ENCODE measurements at regions not wholly inside any gene's neighbourhood (a gene's known extent, or its start where the extent isn't known, plus 50 kb on each side); places are given as distances from the start of the nearest gene placed in this dataset.

GRCh38 chrX:16465081-16465876 is 184.7 kb upstream of the S100G start:
- H3K9me3 ChIP-seq (ENCODE audit: control insufficient read depth, low read depth, low read length) = no peaks in the 10 kb centered on the region
- no peak for DNase-seq
- no peak overlapping the region for H3K27ac ChIP-seq (ENCODE audit: low read length)
- no peaks in the 10 kb centered on the region for H3K36me3 ChIP-seq (ENCODE audit: control insufficient read depth, insufficient read depth, low read length)
- WGBS (ENCODE audit: insufficient coverage, low lambda C conversion rate) = no CpG with 5 or more reads among the region's 5 CpGs
- H3K27me3 ChIP-seq (ENCODE audit: control insufficient read depth, insufficient read depth, low read length) = no peaks in the 10 kb centered on the region
- H3K4me3 ChIP-seq (ENCODE audit: low read length) = no peak overlapping the region
- no peaks in the 10 kb centered on the region for H3K4me1 ChIP-seq (ENCODE audit: control insufficient read depth, insufficient read depth, low read length)

DNA sequence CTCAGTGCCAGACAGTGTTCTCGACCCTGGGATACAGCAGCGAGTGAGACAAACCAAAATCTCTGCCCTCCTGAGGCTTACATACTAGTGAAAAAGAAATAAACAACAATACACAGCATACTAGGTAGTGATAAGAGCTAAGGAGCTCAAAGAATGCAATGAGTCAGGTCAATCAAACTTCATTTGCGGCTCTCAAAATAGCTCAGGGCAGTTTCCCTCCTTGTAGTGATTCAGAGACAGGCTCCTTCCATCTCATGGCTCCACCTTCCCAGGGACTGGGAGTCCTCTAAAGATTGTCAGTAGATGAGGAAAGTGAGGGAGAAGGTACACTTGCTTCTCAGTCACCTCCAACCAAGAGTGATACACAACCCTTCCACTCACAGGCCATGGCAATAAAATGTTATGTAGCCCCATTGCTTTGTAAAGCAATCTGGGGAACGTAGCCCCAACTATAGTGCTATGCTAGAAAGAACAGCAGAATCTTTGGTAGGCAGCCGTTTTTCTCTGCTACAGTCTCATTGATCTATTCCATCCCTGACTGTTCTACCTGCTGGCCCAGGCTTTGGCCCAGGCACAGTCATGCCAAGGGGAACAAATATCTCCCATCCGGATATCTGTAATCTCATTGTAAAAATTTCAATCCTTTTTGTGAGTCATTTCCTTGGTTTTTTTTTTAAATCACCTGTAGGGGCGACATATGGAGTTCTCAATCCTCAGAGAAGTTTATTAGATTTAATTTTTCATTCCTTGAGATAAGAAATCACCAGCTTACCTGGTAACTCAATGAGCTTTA is 183.1 kb upstream of the S100G start:
- no peak for DNase-seq
- no CpG with 5 or more reads among the region's 7 CpGs for whole genome bisulfite sequencing (ENCODE audit: insufficient coverage, low lambda C conversion rate)
- H3K4me1 ChIP-seq (ENCODE audit: control insufficient read depth, insufficient read depth, low read length) = no peaks in the 10 kb centered on the region
- no peaks in the 10 kb centered on the region for H3K27me3 ChIP-seq (ENCODE audit: control insufficient read depth, insufficient read depth, low read length)
- no peak overlapping the region for H3K4me3 ChIP-seq (ENCODE audit: low read length)
- no peaks in the 10 kb centered on the region for H3K9me3 ChIP-seq (ENCODE audit: control insufficient read depth, low read depth, low read length)
- no peak overlapping the region for H3K27ac ChIP-seq (ENCODE audit: low read length)
- H3K36me3 ChIP-seq (ENCODE audit: control insufficient read depth, insufficient read depth, low read length) = no peaks in the 10 kb centered on the region

DNA sequence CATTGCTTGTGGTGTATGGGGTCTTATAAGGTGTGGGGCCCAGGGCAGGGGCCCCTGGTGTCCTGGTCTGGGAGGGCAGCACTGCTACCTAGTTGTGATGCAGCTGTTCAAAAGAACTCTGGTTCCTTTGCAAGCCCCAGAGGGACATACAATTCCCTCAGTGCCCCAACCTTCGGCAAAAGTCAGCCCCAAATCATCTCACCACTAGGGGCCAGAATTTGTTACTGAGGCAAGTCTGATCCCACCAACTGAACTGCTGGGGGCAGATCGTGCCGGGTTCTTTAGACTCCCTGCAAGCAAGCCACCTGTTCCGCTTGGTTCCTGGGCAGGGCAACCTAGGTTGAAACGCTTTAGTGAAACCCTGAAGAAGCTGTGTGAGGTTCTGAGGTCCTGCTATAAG is 180.1 kb upstream of the S100G start:
- no peaks in the 10 kb centered on the region for H3K4me1 ChIP-seq (ENCODE audit: control insufficient read depth, insufficient read depth, low read length)
- H3K9me3 ChIP-seq (ENCODE audit: control insufficient read depth, low read depth, low read length) = no peaks in the 10 kb centered on the region
- no CpG with 5 or more reads among the region's 5 CpGs for WGBS (ENCODE audit: insufficient coverage, low lambda C conversion rate)
- no peaks in the 10 kb centered on the region for H3K36me3 ChIP-seq (ENCODE audit: control insufficient read depth, insufficient read depth, low read length)
- H3K27ac ChIP-seq (ENCODE audit: low read length) = no peak overlapping the region
- DNase-seq = no peak
- no peak overlapping the region for H3K4me3 ChIP-seq (ENCODE audit: low read length)
- no peaks in the 10 kb centered on the region for H3K27me3 ChIP-seq (ENCODE audit: control insufficient read depth, insufficient read depth, low read length)

DNA sequence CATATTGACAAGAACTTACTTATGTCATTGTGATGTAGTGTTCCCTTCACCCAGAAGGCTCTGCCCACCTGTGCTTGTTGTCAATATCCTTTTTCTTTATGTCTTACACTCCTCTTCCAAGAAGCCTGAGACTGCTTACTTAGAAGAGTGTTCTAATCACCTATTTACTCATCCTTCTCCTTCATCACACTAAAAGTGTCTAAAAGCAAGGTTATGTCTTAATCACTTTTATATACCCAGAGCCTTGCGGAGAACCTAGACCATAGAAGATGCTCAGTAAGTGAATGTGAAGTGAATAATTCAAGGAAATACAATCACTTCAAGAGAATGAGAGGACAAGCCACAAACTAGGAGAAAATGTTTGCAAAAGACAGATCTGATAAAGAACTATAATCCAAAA is 177.6 kb upstream of the S100G start:
- no peak overlapping the region for H3K27ac ChIP-seq (ENCODE audit: low read length)
- no peaks in the 10 kb centered on the region for H3K9me3 ChIP-seq (ENCODE audit: control insufficient read depth, low read depth, low read length)
- WGBS (ENCODE audit: insufficient coverage, low lambda C conversion rate) = no CpG with 5 or more reads among the region's 1 CpG
- no peaks in the 10 kb centered on the region for H3K36me3 ChIP-seq (ENCODE audit: control insufficient read depth, insufficient read depth, low read length)
- no peaks in the 10 kb centered on the region for H3K27me3 ChIP-seq (ENCODE audit: control insufficient read depth, insufficient read depth, low read length)
- no peaks in the 10 kb centered on the region for H3K4me1 ChIP-seq (ENCODE audit: control insufficient read depth, insufficient read depth, low read length)
- no peak for DNase-seq
- H3K4me3 ChIP-seq (ENCODE audit: low read length) = no peak overlapping the region

DNA sequence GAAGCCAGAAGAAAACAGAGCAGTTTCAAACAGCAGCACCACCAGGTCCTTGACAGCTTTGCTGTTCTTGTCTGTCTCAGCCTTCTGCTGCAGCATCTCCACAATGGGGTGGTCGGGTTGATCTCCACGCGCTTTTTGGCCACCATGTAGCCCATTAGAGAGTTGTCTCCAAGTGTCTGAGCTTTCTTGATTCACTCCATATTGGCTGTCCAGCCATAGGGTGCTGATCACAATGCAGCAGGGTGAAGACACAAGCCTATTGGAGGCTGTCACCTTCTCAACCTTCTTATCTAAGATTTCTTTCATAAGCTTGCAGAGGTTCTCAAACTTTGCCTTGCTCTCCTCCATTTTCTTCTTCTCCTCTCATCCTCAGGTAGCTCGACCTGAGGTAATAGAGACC is 175.4 kb upstream of the S100G start:
- Histone ChIP-seq H3K27me3 (ENCODE audit: control insufficient read depth, insufficient read depth, low read length) (no peaks in the 10 kb centered on the region), H3K36me3 (ENCODE audit: control insufficient read depth, insufficient read depth, low read length) (no peaks in the 10 kb centered on the region), H3K27ac (ENCODE audit: low read length) (no peak overlapping the region), H3K4me1 (ENCODE audit: control insufficient read depth, insufficient read depth, low read length) (no peaks in the 10 kb centered on the region), H3K9me3 (ENCODE audit: control insufficient read depth, low read depth, low read length) (no peaks in the 10 kb centered on the region), H3K4me3 (ENCODE audit: low read length) (no peak overlapping the region)
- WGBS (ENCODE audit: insufficient coverage, low lambda C conversion rate) = no CpG with 5 or more reads among the region's 4 CpGs
- no peak for DNase-seq

DNA sequence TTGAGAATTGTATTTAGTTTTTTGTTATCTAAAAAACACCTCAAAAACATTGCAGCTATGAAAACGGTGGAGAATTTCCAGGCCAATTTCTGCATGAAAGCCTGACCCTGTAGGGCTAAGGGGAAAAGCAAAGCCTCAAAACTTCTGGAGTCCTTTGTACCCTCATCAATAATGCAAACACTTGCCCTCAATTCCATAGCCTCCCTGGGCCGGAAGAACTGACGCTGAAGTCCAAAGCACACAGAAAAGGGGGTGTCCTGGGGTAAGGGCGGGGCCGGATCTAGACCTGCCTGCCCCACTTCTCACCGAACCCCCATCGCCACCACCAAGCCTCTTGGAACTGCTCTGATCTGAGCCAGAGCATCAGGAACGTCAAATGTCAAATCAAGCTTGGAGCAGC is 173.9 kb upstream of the S100G start:
- H3K4me3 ChIP-seq (ENCODE audit: low read length) = no peak overlapping the region
- H3K27ac ChIP-seq (ENCODE audit: low read length) = no peak overlapping the region
- WGBS (ENCODE audit: insufficient coverage, low lambda C conversion rate) = no CpG with 5 or more reads among the region's 8 CpGs
- H3K36me3 ChIP-seq (ENCODE audit: control insufficient read depth, insufficient read depth, low read length) = no peaks in the 10 kb centered on the region
- H3K27me3 ChIP-seq (ENCODE audit: control insufficient read depth, insufficient read depth, low read length) = no peaks in the 10 kb centered on the region
- DNase-seq = no peak
- no peaks in the 10 kb centered on the region for H3K4me1 ChIP-seq (ENCODE audit: control insufficient read depth, insufficient read depth, low read length)
- H3K9me3 ChIP-seq (ENCODE audit: control insufficient read depth, low read depth, low read length) = no peaks in the 10 kb centered on the region

GRCh38 chrX:16476692-16477091 is 173.3 kb upstream of the S100G start:
- no peak overlapping the region for H3K4me3 ChIP-seq (ENCODE audit: low read length)
- H3K27ac ChIP-seq (ENCODE audit: low read length) = no peak overlapping the region
- no peaks in the 10 kb centered on the region for H3K9me3 ChIP-seq (ENCODE audit: control insufficient read depth, low read depth, low read length)
- WGBS (ENCODE audit: insufficient coverage, low lambda C conversion rate) = no CpG with 5 or more reads among the region's 2 CpGs
- no peaks in the 10 kb centered on the region for H3K36me3 ChIP-seq (ENCODE audit: control insufficient read depth, insufficient read depth, low read length)
- no peaks in the 10 kb centered on the region for H3K4me1 ChIP-seq (ENCODE audit: control insufficient read depth, insufficient read depth, low read length)
- peak; percentile 13 to 43 for DNase-seq
- H3K27me3 ChIP-seq (ENCODE audit: control insufficient read depth, insufficient read depth, low read length) = no peaks in the 10 kb centered on the region

- H3K4me1 ChIP-seq (ENCODE audit: control insufficient read depth, insufficient read depth, low read length) = no peaks in the 10 kb centered on the region
- H3K27me3 ChIP-seq (ENCODE audit: control insufficient read depth, insufficient read depth, low read length) = no peaks in the 10 kb centered on the region
- H3K4me3 ChIP-seq (ENCODE audit: low read length) = no peak overlapping the region
- H3K27ac ChIP-seq (ENCODE audit: low read length) = no peak overlapping the region
- DNase-seq = peak; percentile 23 to 76
- no peaks in the 10 kb centered on the region for H3K36me3 ChIP-seq (ENCODE audit: control insufficient read depth, insufficient read depth, low read length)
- 33% methylated on average over 1 of the region's 5 CpGs for WGBS (ENCODE audit: insufficient coverage, low lambda C conversion rate)
- H3K9me3 ChIP-seq (ENCODE audit: control insufficient read depth, low read depth, low read length) = no peaks in the 10 kb centered on the region
Observed at GRCh38 chrX:16479206-16479869, 170.6 kb upstream of the S100G start.

- Histone ChIP-seq H3K27me3 (ENCODE audit: control insufficient read depth, insufficient read depth, low read length) (no peaks in the 10 kb centered on the region), H3K36me3 (ENCODE audit: control insufficient read depth, insufficient read depth, low read length) (no peaks in the 10 kb centered on the region), H3K27ac (ENCODE audit: low read length) (no peak overlapping the region), H3K9me3 (ENCODE audit: control insufficient read depth, low read depth, low read length) (no peaks in the 10 kb centered on the region), H3K4me1 (ENCODE audit: control insufficient read depth, insufficient read depth, low read length) (no peaks in the 10 kb centered on the region), H3K4me3 (ENCODE audit: low read length) (no peak overlapping the region)
- no CpG with 5 or more reads among the region's 4 CpGs for WGBS (ENCODE audit: insufficient coverage, low lambda C conversion rate)
- no peak for DNase-seq
Observed at GRCh38 chrX:16480049-16480448, 169.9 kb upstream of the S100G start.

GRCh38 chrX:16484338-16484737 is 165.6 kb upstream of the S100G start:
- Histone ChIP-seq H3K36me3 (ENCODE audit: control insufficient read depth, insufficient read depth, low read length) (no peaks in the 10 kb centered on the region), H3K27me3 (ENCODE audit: control insufficient read depth, insufficient read depth, low read length) (no peaks in the 10 kb centered on the region), H3K4me1 (ENCODE audit: control insufficient read depth, insufficient read depth, low read length) (no peaks in the 10 kb centered on the region), H3K27ac (ENCODE audit: low read length) (no peak overlapping the region), H3K9me3 (ENCODE audit: control insufficient read depth, low read depth, low read length) (no peaks in the 10 kb centered on the region), H3K4me3 (ENCODE audit: low read length) (no peak overlapping the region)
- no peak for DNase-seq

Measured in large intestine (tissue), 3 donors.